ENCODE measurements at regions not wholly inside any gene's neighbourhood (a gene's known extent, or its start where the extent isn't known, plus 50 kb on each side); places are given as distances from the start of the nearest gene placed in this dataset.

- H3K27ac ChIP-seq (ENCODE audit: low read depth, low read length), result no peak overlapping the region
- DNase-seq (ENCODE audit: low read depth, low spot score) (no peak), ATAC-seq (no peak)
- H3K9me2 ChIP-seq (ENCODE audit: insufficient read depth), result no peaks in the 10 kb centered on the region
- BruUV-seq (replicated peaks), result no TSS peak
- no peak overlapping the region for H3K9ac ChIP-seq (ENCODE audit: low read length)
- ChIA-PET CTCF (no interaction called here), POLR2A (no interaction called here), RAD21 (ENCODE audit: low non-redundant PET in 1 of 2, low total read pairs in 2 of 2, uncharacterized antibody in 2 of 2, unreplicated experiment in 2 of 2) (no interaction called here)
- no peaks in the 10 kb centered on the region for H3K79me2 ChIP-seq (ENCODE audit: insufficient read depth, low read length)
- H3K4me3 ChIP-seq (replicated peaks in 1 of 2; ENCODE audit: low read depth in 1 of 2, low read length in 2 of 2), result no peak overlapping the region
- H3K4me1 ChIP-seq (ENCODE audit: control insufficient read depth in 1 of 2, insufficient read depth in 2 of 2, low read length in 2 of 2), result no peaks in the 10 kb centered on the region
- intact Hi-C loops (cut with micrococcal nuclease), result no loop called here
- H3K9me3 ChIP-seq (ENCODE audit: control insufficient read depth in 1 of 2, insufficient read depth in 1 of 2, low read depth in 1 of 2, low read length in 2 of 2), result no peaks in the 10 kb centered on the region; a peak in 1 of 4 replicates
- H4K20me1 ChIP-seq (ENCODE audit: insufficient read depth), result no peaks in the 10 kb centered on the region
- H3K27me3 ChIP-seq (ENCODE audit: insufficient read depth, low read length), result no peaks in the 10 kb centered on the region
- no peak overlapping the region for H2AFZ ChIP-seq (ENCODE audit: low read depth, low read length, poor library complexity, severe bottlenecking)
- no peak overlapping the region for H3K4me2 ChIP-seq (ENCODE audit: low read length)
- H3K36me3 ChIP-seq (ENCODE audit: control insufficient read depth in 1 of 2, insufficient read depth in 2 of 2, low read length in 2 of 2), result peaks cover 0 to 9% of the 10 kb centered on the region in 2 experiments; a peak in 1 of 4 replicates
- TF ChIP-seq SRF (IDR thresholded peaks at IDR 0.05; ENCODE audit: low read depth) (no peak), EZH2 (IDR thresholded peaks at IDR 0.05) (no peak), EGR1 (IDR thresholded peaks at IDR 0.05; ENCODE audit: low read depth) (no peak), CEBPB (IDR thresholded peaks at IDR 0.05; ENCODE audit: low read depth) (no peak), ZFX (IDR thresholded peaks at IDR 0.05) (no peak), REST (IDR thresholded peaks at IDR 0.05; ENCODE audit: low read depth) (no peak)
Observed at GRCh38 chr12:124432376-124432775, 135.0 kb downstream of the NCOR2 start.

GRCh38 chr12:124431971-124432370 is 135.4 kb downstream of the NCOR2 start:
- Histone ChIP-seq H3K27ac (ENCODE audit: low read depth, low read length) (no peak overlapping the region), H4K20me1 (ENCODE audit: insufficient read depth) (no peaks in the 10 kb centered on the region), H2AFZ (ENCODE audit: low read depth, low read length, poor library complexity, severe bottlenecking) (no peak overlapping the region), H3K4me2 (ENCODE audit: low read length) (no peak overlapping the region), H3K27me3 (ENCODE audit: insufficient read depth, low read length) (no peaks in the 10 kb centered on the region), H3K4me1 (ENCODE audit: control insufficient read depth in 1 of 2, insufficient read depth in 2 of 2, low read length in 2 of 2) (no peaks in the 10 kb centered on the region), H3K4me3 (replicated peaks in 1 of 2; ENCODE audit: low read depth in 1 of 2, low read length in 2 of 2) (no peak overlapping the region), H3K9me2 (ENCODE audit: insufficient read depth) (no peaks in the 10 kb centered on the region), H3K9me3 (ENCODE audit: control insufficient read depth in 1 of 2, insufficient read depth in 1 of 2, low read depth in 1 of 2, low read length in 2 of 2) (no peaks in the 10 kb centered on the region; a peak in 1 of 4 replicates), H3K9ac (ENCODE audit: low read length) (no peak overlapping the region), H3K36me3 (ENCODE audit: control insufficient read depth in 1 of 2, insufficient read depth in 2 of 2, low read length in 2 of 2) (peaks cover 0 to 9% of the 10 kb centered on the region in 2 experiments; a peak in 1 of 4 replicates), H3K79me2 (ENCODE audit: insufficient read depth, low read length) (no peaks in the 10 kb centered on the region)
- BruUV-seq (replicated peaks), result no TSS peak
- no peak for DNase-seq (ENCODE audit: low read depth, low spot score)
- ChIA-PET CTCF (no interaction called here), RAD21 (ENCODE audit: low non-redundant PET in 1 of 2, low total read pairs in 2 of 2, uncharacterized antibody in 2 of 2, unreplicated experiment in 2 of 2) (no interaction called here), POLR2A (no interaction called here)
- no peak for ATAC-seq
- intact Hi-C loops (cut with micrococcal nuclease), result no loop called here
- TF ChIP-seq FOSL1 (IDR thresholded peaks at IDR 0.05; ENCODE audit: low read depth) (no peak), ZBTB33 (IDR thresholded peaks at IDR 0.05; ENCODE audit: extremely low read depth, insufficient replicate concordance, low read length) (no peak), YY1 (IDR thresholded peaks at IDR 0.05; ENCODE audit: extremely low read depth, insufficient replicate concordance, low read depth, low read length) (no peak), CTCF (IDR thresholded peaks at IDR 0.05 in 2 of 3, conservative IDR thresholded peaks at IDR 0.05 in 1 of 3; ENCODE audit: borderline replicate concordance in 1 of 3, insufficient read depth in 1 of 3, low read depth in 2 of 3, low read length in 2 of 3) (no peak), ZNF274 (IDR thresholded peaks at IDR 0.05; ENCODE audit: low read depth, low read length) (no peak), MAX (IDR thresholded peaks at IDR 0.05) (no peak), SIN3A (IDR thresholded peaks at IDR 0.05; ENCODE audit: low read depth) (no peak), CEBPB (IDR thresholded peaks at IDR 0.05; ENCODE audit: low read depth) (no peak), SP1 (IDR thresholded peaks at IDR 0.05; ENCODE audit: low read depth) (no peak), SRF (IDR thresholded peaks at IDR 0.05; ENCODE audit: low read depth) (no peak)
